Glomerular endothelial cell (primary cell): ENCODE measurements at regions not wholly inside any gene's neighbourhood (a gene's known extent, or its start where the extent isn't known, plus 50 kb on each side); places are given as distances from the start of the nearest gene placed in this dataset.
"Not testable (repeated sequence)": the region's sequence is repeated elsewhere in the genome, so short reads cannot be mapped to it uniquely, and the experiment has no call there.

Experiments used
- DNase-seq: peaks from one replicate; pipeline ENCODE4 v3.0.0-alpha.2; 2011; ENCODE audit warnings: low read depth, low spot score; ENCODE audit errors: extremely low read depth

DNA sequence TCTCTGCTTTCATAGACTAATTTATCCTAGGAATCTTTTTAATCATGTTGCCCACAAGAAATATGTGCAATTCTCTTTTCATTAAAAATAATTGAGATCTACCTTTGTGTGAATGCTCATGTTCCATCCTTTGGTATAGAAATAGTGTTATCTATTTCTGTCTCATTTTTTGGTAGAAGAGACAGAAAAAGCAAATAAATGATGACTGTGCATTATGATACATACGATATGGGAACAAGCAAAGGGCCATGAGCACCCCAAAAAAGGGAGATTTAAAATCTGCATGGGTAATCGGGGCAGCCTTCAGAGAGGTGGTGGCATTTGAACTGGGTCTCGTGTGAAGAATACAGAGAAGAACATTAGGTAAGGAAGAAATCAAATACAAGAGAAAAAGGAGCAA lies 1197.5 kb upstream of the AUTS2 start:
- DNase-seq = no peak

DNA sequence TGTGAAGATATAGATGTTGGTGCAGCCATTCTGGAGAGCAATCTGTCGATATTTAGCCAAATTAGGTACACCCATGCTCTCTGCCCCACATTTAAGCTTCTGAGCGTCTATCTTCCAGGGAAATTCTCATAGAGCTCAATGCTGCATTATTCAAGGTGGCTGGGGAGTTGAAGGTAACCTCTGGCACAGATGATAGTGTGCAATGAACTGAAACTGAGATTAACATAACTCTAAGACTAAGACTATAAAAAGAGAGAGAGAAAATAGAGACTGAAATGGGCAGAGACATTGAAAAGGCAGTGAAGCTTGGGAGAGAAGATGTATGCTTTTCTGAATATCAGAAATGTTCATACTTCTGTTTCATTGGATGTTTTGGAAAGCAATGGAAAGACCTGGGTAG lies 1197.0 kb upstream of the AUTS2 start:
- DNase-seq = no peak

DNA sequence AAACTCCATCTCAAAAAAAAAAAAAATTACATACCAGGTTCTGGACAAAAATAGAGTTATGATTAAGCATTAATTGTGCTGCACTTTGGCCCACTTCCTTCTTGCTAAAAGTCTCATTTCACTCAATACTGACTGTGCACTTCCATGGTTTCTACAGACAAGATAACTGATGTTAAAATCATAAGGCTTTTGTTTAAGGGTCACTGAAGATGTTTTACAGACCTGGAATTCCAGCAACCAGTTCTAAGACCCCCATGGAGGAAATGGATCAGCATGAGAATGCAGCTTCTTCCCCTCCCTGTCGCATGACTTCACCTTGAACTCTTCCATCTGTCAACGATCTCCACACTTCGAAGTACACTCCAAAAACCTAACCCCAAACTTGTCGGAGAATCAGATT lies 1191.8 kb upstream of the AUTS2 start:
- no peak for DNase-seq

DNA sequence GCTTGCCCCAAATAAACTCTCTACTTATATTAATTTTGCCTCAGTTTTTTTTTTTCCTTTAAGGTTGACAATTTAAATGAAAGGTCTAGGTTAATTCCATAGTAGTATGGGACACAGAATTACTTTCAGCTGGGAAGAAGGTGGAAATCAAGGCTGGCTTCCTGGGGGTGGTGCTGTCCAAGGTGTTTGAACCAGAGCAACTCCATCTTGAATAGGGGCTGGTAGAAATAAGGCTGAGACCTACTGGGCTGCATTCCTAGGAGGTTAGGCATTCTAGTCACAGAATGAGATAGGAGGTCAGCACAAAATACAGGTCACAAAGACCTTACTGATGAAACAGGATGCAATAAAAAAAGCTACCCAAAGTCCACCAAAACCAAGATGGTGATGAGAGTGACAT lies 1190.8 kb upstream of the AUTS2 start:
- DNase-seq = no peak

DNA sequence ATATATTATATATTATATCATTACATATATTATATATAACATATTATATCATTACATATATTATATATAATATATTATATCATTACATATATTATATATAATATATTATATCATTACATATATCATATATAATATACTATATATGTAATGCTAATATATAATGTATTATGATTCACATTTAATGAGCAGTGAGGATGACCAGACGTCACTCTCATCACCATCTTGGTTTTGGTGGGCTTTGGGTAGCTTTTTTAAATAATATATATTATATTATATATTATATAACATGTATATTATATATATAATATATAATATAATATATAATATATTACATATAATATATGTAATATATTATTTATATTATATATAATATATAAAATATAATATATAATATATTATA lies 1189.4 kb upstream of the AUTS2 start:
- no peak for DNase-seq

DNA sequence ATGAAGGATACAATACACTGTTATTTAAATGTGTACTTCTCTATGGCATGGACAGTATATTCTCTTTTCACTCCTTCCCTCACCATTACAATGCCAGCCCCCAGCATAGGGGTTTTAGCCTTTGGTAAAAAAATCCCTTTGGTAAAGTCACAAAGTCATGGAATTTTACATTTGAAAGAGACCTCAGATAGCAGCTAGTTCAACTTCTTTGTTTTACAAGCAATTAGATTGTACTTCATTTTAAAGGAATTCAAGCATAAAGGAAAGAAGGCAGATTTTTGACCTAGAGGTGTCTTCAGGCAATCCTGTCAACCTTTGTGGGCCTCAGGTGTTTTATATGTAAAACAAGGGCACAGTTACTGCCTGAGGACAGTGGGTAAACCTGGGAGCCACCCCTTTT lies 1188.4 kb upstream of the AUTS2 start:
- no peak for DNase-seq

DNA sequence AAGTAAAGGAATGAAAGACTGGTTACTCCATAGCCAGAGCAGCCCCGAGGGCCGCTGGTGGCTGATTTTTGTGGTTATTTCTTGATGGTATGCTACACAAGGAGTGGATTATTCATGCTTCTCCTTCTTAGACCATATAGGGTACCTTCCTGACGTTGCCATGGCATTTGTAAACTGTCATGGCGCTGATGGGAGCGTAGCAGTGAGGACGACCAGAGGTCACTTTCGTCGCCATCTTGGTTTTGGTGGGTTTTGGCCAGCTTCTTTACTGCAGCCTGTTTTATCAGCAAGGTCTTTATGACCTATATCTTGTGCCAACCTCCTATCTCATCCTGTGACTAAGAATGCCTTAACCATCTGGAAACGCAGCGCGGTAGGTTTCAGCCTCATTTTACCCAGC lies 1187.6 kb upstream of the AUTS2 start:
- not testable (repeated sequence) for DNase-seq

DNA sequence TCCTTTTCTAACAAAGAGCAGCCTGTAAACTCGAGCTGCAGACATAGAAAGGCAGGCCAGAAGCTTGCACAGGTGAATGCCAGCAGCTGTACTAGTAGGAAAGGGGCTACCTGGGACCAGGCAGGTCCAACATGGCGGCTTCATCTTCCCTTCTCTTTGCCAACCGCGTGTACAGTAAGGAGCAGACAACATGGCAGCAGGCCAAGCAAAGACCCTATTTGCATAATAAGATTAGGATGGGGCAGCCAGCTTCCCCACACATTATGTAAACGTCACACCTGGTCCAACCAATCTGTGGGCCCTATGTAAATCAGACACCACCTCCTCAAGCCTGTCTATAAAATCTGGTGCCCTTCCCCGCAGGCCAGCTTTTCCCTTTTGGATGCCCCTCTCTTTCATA lies 1186.5 kb upstream of the AUTS2 start:
- DNase-seq = no peak

DNA sequence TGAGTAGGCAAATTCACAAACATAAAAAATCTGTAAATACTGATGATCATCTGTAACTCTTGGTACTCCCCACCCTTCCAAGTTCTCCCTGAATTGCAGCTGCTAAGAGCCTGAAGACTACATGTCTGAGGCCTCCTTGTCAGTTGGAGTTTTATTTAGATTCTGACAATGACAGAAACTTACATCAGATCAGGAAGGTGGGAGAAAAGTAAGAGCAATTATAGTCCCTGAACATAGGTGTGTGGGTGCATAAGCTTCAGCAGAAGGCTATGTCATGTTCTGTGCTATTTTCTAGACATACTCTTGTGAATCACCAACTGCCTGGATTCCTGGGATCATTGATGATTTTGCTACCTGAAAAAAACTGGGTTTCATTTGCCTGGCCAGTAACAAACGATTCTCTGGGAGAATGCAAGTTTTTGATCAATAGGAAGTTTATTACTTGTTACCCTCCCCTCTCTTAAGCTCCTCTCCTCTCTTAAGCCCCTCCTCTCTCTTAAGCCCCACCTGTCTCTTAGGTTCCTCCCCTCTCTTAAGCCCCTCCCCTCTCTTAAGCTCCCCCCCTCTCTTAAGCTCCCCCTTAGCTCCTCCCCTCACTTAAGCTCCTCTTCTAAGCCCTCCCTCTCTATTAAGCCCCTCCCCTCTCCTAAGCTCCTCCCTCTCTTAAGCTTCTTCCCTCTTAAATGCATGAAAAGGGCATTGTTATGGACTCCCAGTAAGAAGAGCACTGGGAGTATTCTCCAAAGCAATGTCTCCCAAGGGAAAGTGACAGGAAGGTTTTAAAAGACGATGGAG lies 1183.4 kb upstream of the AUTS2 start:
- no peak for DNase-seq

DNA sequence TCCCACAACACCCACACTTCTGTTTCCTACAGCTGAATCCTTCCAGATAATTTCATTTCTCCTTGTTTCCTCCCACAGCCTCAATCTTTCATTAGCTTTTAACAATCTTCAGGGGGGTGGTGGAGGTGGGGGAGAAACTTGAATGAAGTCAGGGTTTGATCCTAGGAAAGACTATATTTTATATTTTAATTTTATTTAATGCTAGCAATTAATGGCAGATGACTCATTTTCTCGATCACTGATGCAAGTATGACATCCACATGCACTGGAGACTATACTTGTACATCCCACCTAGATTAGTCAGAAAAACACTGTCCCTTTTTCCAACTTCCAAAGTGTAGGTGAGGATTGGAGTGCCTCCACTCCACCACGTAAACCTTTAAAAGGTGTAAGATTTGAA lies 1181.3 kb upstream of the AUTS2 start:
- DNase-seq = no peak

DNA sequence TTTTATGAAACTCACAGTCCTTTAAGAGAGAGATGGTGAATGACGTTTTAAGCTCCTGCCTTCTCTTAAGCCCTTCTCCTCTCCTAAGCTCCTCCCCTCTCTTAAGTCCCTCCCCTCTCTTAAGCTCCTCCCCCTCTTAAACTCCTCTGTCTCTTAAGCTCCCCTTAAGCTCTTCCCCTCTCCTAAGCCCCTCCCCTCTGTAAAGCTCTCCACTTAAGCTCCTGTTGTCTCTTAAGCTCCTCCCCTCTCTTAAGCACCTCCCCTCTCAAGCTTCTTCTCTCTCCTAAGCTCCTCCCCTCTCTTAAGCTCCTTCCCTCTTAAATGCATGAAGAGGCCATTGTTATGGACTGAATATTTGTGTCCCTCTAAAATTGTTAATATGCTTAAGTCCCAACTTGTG lies 1180.6 kb upstream of the AUTS2 start:
- DNase-seq = no peak

DNA sequence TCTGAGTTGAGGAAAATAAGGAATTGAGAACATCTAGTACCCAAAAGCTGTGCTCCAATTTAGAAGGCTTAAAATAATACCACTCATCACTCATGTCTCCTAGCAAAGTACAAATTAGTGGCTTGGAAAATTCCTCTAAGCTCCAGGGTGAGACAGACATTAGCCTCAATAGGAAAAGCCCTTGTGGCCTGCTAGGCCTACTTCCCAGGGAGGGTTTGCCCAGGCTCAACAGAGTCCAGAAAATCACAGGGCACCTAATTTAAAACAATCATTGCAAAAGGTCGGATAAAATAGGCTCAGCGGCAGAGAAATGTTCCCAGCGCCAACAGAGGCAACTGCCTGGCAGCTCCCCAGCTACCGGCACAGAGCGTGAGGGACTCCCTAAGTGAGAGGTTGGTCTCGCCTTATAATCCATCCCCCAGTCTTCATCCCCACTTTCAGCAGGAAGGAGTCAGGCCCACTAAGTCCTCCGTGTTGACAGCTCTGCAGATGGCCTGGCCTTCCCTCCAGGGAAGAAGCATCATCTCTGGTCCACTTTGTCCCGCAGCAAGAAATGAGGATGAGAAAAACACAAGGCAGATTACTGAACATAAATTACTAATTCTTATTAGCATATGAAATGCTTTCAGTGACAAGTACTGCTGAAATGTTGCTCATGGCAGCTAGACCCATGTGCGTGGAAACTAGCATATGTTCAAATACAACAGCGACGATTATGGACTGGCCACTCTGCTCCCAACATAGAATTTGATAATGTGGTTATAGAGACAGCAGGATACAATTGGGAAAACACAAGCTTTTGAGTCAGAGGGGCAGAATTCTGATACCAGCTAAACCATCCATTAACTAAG lies 1177.7 kb upstream of the AUTS2 start:
- no peak for DNase-seq

DNA sequence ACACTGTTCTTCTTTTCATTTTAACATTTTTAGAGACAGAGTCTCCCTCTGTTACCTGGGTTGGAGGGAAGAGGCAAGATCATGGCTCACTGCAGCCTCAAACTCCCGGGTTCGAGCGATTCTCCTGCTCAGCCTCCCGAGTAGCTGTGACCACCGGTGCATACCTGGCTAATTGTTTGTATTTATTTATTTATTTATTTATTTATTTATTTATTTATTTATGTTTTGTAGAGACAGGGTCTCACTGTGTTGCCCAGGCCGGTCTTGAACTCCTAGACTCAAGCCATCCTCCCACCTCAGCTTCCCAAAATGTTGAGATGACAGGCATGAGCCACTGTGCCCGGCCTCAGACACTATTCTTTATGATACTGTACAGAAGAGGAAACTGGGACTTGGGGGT lies 1176.6 kb upstream of the AUTS2 start:
- DNase-seq = no peak

DNA sequence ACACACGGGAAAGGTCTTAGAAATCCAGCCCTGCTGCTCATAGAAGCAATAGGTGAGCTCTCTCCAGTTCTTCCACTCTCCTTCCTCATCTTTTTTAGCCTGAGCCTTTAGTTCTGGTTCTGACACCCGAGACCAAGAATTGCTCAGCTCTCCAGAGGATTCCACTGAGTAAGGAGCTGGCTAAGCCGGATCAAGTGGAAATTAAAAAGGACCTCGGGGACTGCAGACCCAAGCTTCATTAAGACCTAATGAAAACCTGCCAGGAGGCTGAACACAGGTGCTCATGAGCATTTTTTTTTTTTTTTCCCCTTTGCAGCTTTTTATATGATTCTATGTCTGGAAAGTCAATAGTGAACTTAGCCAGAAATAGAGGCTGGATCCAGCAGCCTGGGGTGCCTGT lies 1176.0 kb upstream of the AUTS2 start:
- no peak for DNase-seq

DNA sequence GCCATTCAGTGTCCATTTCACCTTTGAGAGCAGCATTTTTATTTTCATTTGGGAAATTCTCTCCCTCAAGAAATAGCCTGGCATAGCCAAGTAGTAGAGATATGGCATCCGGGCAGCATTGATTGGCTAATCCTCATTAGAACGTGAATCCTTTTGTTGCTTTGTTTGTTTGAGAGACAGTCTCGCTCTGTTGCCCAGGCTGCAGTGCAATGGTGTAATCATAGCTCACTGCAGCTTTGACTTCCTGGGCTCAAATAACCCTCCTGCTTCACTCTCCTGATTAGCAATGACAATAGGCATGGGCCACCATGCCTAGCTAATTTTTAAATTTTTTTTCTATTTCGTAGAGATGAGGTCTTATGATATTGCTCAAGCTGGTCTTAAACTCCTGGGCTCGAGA lies 1174.9 kb upstream of the AUTS2 start:
- no peak for DNase-seq

DNA sequence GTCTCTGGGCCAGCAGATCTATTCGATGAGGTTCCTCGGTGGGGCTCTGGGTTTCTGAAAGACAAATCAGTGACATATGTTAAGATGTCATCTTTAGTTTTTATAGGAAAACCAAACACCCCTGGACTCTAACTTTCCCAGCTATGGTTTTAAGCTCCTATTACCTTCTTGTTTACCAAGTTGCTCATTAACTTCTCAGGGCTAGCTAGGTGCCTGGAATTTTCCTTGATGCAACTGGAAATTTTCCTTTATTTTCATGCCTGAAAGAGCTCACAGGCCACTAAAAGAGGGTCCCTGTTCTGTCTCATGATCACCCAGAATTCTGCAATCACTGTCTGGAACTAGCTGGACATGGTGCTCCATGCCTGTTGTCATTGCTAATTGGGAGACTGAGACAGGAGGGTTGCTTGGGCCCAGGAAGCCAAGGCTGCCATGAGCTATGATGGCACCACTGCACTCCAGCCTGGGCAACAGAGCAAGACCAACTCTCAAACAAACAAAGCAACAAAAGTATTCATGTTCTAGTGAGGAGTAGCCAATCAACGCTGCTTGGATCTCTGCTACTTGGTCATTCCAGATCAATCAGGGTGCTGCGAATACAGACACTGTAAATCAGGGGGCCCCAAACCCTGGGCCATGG lies 1173.5 kb upstream of the AUTS2 start:
- DNase-seq = no peak

DNA sequence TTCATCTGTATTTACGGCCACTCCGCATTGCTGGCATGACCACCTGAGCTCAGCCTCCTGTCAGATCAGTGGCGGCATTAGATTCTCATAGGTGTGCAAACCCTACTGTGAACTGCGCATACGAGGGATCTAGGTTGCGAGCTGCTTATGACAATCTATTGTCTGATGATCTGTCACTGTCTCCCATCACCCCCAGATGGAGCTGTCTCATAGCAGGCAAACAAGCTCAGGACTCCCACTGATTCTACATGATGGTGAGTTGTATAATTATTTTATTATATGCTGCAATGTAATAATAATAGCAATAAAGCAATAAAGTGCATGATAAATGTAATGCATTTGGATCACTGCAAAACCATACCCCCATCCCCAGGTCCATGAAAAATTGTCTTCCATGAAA lies 1172.9 kb upstream of the AUTS2 start:
- DNase-seq = no peak

DNA sequence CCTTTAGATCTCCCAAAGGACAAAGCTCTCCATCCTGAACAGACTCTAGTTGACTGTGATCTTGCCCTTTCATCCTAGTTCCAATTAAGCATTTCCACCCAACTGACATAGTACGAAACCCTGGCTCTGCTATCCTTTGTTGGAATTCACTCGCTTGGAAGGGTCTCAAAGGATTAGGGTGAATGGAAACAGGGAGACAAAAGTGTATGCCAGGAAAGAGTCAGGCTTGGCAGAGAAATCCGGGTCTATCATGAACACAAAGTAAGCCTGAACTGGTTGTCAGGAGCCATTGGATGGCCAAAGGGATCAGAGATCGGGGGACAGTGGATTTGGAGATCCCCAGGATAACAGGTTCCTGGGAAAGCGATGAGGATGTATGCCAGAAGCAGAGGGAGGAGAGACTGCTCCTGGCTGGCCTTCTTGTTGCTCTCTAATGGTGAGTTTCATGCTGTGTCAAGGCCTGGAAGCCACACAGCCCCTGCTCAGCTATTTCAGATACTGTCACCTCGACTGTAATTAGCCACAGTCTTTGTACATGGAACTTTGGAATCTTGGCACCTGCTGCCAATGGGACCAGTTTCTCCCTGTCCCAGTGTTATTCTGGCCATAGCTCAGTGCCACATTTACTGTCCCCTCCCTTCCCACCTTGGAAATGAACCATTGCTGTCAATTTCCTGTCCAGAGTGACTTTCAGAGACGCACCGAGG lies 1168.7 kb upstream of the AUTS2 start:
- no peak for DNase-seq

DNA sequence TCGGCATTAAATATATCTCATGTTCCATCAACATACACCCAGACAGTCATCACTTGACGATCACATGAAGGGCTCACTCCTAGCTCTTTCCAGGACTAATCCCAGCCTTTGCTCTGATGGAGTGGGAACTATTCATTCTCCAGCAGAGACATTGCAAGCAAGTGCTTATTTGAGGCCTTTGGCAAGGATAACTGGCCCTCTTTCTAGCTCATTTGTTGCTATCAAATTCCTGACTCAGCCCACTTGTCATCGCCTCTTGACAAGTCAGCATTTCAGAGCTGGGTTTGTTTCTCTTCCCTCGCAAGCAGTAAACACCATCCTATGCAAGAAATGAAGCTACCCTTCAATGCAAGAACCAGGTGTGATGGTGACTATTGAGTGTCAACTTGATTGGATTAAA lies 1165.7 kb upstream of the AUTS2 start:
- no peak for DNase-seq

DNA sequence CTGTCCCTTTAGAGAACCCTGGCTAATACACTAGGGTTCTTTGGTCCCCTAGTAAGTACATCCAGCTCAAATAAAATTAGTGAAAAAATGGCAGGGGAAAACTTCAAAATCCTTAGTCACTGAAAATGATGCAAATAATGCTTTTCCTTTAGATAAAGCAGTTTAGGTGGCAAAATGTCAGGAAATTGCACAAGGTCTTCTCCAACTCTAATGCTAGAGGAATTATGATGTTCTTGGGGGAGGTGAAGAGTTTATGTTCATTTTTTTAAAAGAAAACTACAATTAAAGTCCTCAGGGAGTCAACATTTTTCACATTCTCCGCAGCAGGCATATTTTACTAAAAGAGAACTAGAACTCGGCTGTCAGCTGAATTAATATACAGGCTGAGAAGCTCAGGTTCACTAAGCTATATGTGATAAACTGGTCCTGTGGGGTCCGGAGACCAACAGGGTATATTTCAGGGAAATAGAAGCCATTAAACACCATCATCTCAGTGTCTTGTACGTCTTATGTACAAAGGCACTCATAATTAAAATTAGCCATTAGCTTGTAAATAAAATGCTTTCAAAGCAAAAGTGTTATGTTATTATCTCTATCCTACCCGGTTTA lies 1164.7 kb upstream of the AUTS2 start:
- DNase-seq = no peak

DNA sequence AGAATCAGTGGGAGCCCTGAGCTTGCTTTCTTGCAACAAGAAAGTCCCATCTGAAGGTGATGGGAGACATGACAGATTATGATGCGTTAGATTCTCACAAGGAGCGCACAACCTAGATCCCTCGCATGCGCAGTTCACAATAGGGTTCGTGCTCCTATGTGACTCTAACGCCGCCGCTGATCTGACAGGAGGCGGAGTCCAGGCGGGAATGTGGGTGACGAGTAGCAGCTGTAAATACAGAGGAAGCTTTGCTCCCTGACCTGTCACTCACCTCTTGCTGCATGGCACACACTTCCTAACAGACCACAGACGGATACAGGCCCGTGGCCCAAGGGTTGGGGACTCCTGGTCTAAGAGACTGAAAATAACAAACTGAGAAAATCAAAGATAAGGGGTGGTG lies 1163.4 kb upstream of the AUTS2 start:
- DNase-seq = no peak
